GM19099 (cell line): ENCODE measurements at regions not wholly inside any gene's neighbourhood (a gene's known extent, or its start where the extent isn't known, plus 50 kb on each side); places are given as distances from the start of the nearest gene placed in this dataset.

Source experiments
- POLR2A ChIP-seq: IDR thresholded peaks from 3 replicates; pipeline ENCODE4 v1.6.1; 2011; ENCODE audit warnings: low read depth; ENCODE audit not compliant: insufficient read length; ENCODE audit errors: extremely low read depth

GRCh38 chr14:106690333-106690891, 1164.0 kb downstream of the TMEM121 start:
- no peak for TF ChIP-seq POLR2A

- no peak for TF ChIP-seq POLR2A
These were observed 1165.4 kb downstream of the TMEM121 start for GRCh38 chr14:106691601-106692291.

- no peak for TF ChIP-seq POLR2A
These were observed 1168.4 kb downstream of the TMEM121 start for GRCh38 chr14:106694638-106695393.

GRCh38 chr14:106728611-106729010, 1202.2 kb downstream of the TMEM121 start:
- no peak for TF ChIP-seq POLR2A

GRCh38 chr14:106729551-106729950, 1203.2 kb downstream of the TMEM121 start:
- no peak for TF ChIP-seq POLR2A

GRCh38 chr14:106733771-106734170, 1207.4 kb downstream of the TMEM121 start:
- TF ChIP-seq POLR2A = no peak

- TF ChIP-seq POLR2A = no peak
These were observed 1210.6 kb downstream of the TMEM121 start for GRCh38 chr14:106737021-106737420.

- no peak for TF ChIP-seq POLR2A
These were observed 1211.7 kb downstream of the TMEM121 start for GRCh38 chr14:106738075-106738474.

GRCh38 chr14:106766145-106766544, 1239.8 kb downstream of the TMEM121 start:
- TF ChIP-seq POLR2A = no peak

GRCh38 chr14:106776395-106776983, 1250.1 kb downstream of the TMEM121 start:
- no peak for TF ChIP-seq POLR2A

- TF ChIP-seq POLR2A = no peak
These were observed 1252.6 kb downstream of the TMEM121 start for GRCh38 chr14:106778986-106779385.

GRCh38 chr14:106786697-106787096, 1260.3 kb downstream of the TMEM121 start:
- TF ChIP-seq POLR2A = no peak

- TF ChIP-seq POLR2A = no peak
These were observed 1261.2 kb downstream of the TMEM121 start for GRCh38 chr14:106787626-106788025.

- TF ChIP-seq POLR2A = no peak
These were observed 1262.2 kb downstream of the TMEM121 start for GRCh38 chr14:106788534-106788933.

GRCh38 chr14:106789318-106789717, 1262.9 kb downstream of the TMEM121 start:
- no peak for TF ChIP-seq POLR2A

GRCh38 chr14:106790189-106791036, 1264.0 kb downstream of the TMEM121 start:
- TF ChIP-seq POLR2A = no peak

- TF ChIP-seq POLR2A = no peak
These were observed 1266.2 kb downstream of the TMEM121 start for GRCh38 chr14:106792543-106792942.
